Erythroblast (primary cell): ENCODE measurements at regions not wholly inside any gene's neighbourhood (a gene's known extent, or its start where the extent isn't known, plus 50 kb on each side); places are given as distances from the start of the nearest gene placed in this dataset.

Experiments
- GATA1 ChIP-seq: IDR thresholded peaks from 2 replicates; pipeline ENCODE4 v1.6.1; 2011; ENCODE audit warnings: low read depth, mild to moderate bottlenecking, control low read depth, low read length, moderate library complexity
- POLR2A ChIP-seq: IDR thresholded peaks from 2 replicates; pipeline ENCODE4 v1.6.1; 2011; ENCODE audit warnings: mild to moderate bottlenecking, low read length

DNA sequence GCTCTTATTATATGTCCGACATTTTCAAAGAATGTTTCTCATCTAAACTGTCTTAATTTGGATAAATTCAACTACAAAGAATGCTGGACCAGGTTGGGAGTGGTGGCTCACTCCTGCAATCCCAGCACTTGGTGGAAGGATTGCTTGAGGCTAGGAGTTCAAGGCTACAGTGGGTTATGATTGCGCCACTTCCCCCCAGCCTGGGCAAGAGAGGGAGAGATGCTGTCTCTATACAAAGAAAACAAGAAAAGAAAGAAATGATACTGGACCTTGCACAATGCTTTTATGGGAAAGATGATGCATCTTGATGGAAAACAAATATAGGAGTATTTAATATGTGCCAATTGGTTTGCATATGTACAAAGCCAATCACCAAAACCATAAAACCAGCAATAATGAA, 296.7 kb downstream of the LPIN1 start:
- TF ChIP-seq POLR2A = no peak
- no peak for TF ChIP-seq GATA1
